Lower lobe of right lung (tissue), 2 donors: ENCODE measurements at regions not wholly inside any gene's neighbourhood (a gene's known extent, or its start where the extent isn't known, plus 50 kb on each side); places are given as distances from the start of the nearest gene placed in this dataset.
"Not testable (repeated sequence)": the region's sequence is repeated elsewhere in the genome, so short reads cannot be mapped to it uniquely, and the experiment has no call there.

Experiments
- ATAC-seq, 2 donors: fragments of 200-7000 bp; cut with Tn5 transposase; one replicate each; pipeline ENCODE4 v1.9.1; 2020 to 2022; ENCODE audit warnings: mild to moderate bottlenecking in 2 of 2, moderate library complexity in 2 of 2
- DNase-seq: peaks from one replicate; pipeline ENCODE4 v3.0.0-alpha.2; 2020
- H3K27ac ChIP-seq: fragments of 200-600 bp; one replicate; pipeline ENCODE4 v1.8.0; 2022
- H3K27me3 ChIP-seq: fragments of 200-600 bp; one replicate; pipeline ENCODE4 v1.8.0; 2022; ENCODE audit warnings: low read depth
- H3K36me3 ChIP-seq: fragments of 200-600 bp; one replicate; pipeline ENCODE4 v1.8.0; 2022; ENCODE audit warnings: mild to moderate bottlenecking
- H3K4me1 ChIP-seq: fragments of 200-600 bp; one replicate; pipeline ENCODE4 v1.8.0; 2022
- H3K4me3 ChIP-seq: fragments of 200-600 bp; one replicate; pipeline ENCODE4 v1.8.0; 2022; ENCODE audit warnings: mild to moderate bottlenecking
- H3K9me3 ChIP-seq: fragments of 200-600 bp; one replicate; pipeline ENCODE4 v1.8.0; 2022
- CTCF ChIP-seq: fragments of 200-600 bp; IDR thresholded peaks from one replicate; pipeline ENCODE4 v1.8.0; 2022; ENCODE audit warnings: antibody characterized with exemption, mild to moderate bottlenecking
- intact Hi-C: fragments of 100-400 bp; cut with DNase I; formaldehyde crosslinking; loops from one replicate; pipeline ENCODE4 v1.11.0; 2022
- donor health status: DM: no; HTN: yes; CAD: no; lungs with severe emphysema.

- DNase-seq (no peak), ATAC-seq (no peak)
- intact Hi-C loops = no loop called here
- no peaks in the 10 kb centered on the region for H3K9me3 ChIP-seq
- peaks cover 8% of the 10 kb centered on the region for H3K27me3 ChIP-seq
- no peak for TF ChIP-seq CTCF
- H3K27ac ChIP-seq = no peak overlapping the region
- no peaks in the 10 kb centered on the region for H3K4me1 ChIP-seq
- H3K36me3 ChIP-seq = no peaks in the 10 kb centered on the region
- no peak overlapping the region for H3K4me3 ChIP-seq
These were observed 338.7 kb downstream of the PREX1 start for GRCh38 chr20:48489046-48489463.

GRCh38 chr20:48488334-48489034 lies 339.3 kb downstream of the PREX1 start:
- H3K27ac ChIP-seq, DNase-seq, H3K4me3 ChIP-seq, H3K27me3 ChIP-seq, intact Hi-C loops, ATAC-seq, H3K9me3 ChIP-seq, H3K4me1 ChIP-seq, H3K36me3 ChIP-seq: not testable (repeated sequence)

GRCh38 chr20:48486065-48486464 lies 341.7 kb downstream of the PREX1 start:
- no peaks in the 10 kb centered on the region for H3K4me1 ChIP-seq
- TF ChIP-seq CTCF = no peak
- H3K36me3 ChIP-seq = no peaks in the 10 kb centered on the region
- ATAC-seq (no peak), DNase-seq (no peak)
- H3K9me3 ChIP-seq = no peaks in the 10 kb centered on the region
- peaks cover 4% of the 10 kb centered on the region for H3K27me3 ChIP-seq
- no peak overlapping the region for H3K4me3 ChIP-seq
- intact Hi-C loops = no loop called here
- no peak overlapping the region for H3K27ac ChIP-seq

- H3K4me1 ChIP-seq, DNase-seq, intact Hi-C loops, H3K4me3 ChIP-seq, H3K9me3 ChIP-seq, H3K27ac ChIP-seq, ATAC-seq, H3K36me3 ChIP-seq: not testable (repeated sequence)
- peaks cover 12% of the 10 kb centered on the region for H3K27me3 ChIP-seq
These were observed 342.6 kb downstream of the PREX1 start for GRCh38 chr20:48485153-48485552.

- no peaks in the 10 kb centered on the region for H3K4me1 ChIP-seq
- no peak overlapping the region for H3K4me3 ChIP-seq
- TF ChIP-seq CTCF = no peak
- H3K36me3 ChIP-seq = no peaks in the 10 kb centered on the region
- DNase-seq = no peak
- ATAC-seq = no peak
- H3K9me3 ChIP-seq = no peaks in the 10 kb centered on the region
- intact Hi-C loops = no loop called here
- no peak overlapping the region for H3K27ac ChIP-seq
- H3K27me3 ChIP-seq = peaks cover 25% of the 10 kb centered on the region
These were observed 344.3 kb downstream of the PREX1 start for GRCh38 chr20:48483334-48484066.

- H3K36me3 ChIP-seq = no peaks in the 10 kb centered on the region
- H3K9me3 ChIP-seq = no peaks in the 10 kb centered on the region
- DNase-seq (no peak), ATAC-seq (no peak)
- peaks cover 32% of the 10 kb centered on the region for H3K27me3 ChIP-seq
- TF ChIP-seq CTCF = no peak
- H3K4me1 ChIP-seq = no peaks in the 10 kb centered on the region
- intact Hi-C loops = no loop called here
- no peak overlapping the region for H3K27ac ChIP-seq
- no peak overlapping the region for H3K4me3 ChIP-seq
These were observed 345.0 kb downstream of the PREX1 start for GRCh38 chr20:48482790-48483189.
